ENCODE measurements at regions not wholly inside any gene's neighbourhood (a gene's known extent, or its start where the extent isn't known, plus 50 kb on each side); places are given as distances from the start of the nearest gene placed in this dataset.

- TF ChIP-seq CTCF (IDR thresholded peaks at IDR 0.05; ENCODE audit: borderline replicate concordance, extremely low read depth, low read length, poor library complexity, severe bottlenecking), result no peak
- no peak for TF ChIP-seq EZH2 (IDR thresholded peaks at IDR 0.05; ENCODE audit: borderline replicate concordance, low read depth, low read length, severe bottlenecking)
These were observed 100.4 kb upstream of the SEMA3A start for GRCh38 chr7:84294847-84295455.

Measured in DND-41 (cell line).